Spleen (tissue), 7 donors: ENCODE measurements at regions not wholly inside any gene's neighbourhood (a gene's known extent, or its start where the extent isn't known, plus 50 kb on each side); places are given as distances from the start of the nearest gene placed in this dataset.
"Not testable (repeated sequence)": the region's sequence is repeated elsewhere in the genome, so short reads cannot be mapped to it uniquely, and the experiment has no call there.

ENCODE experiments used
- CTCF ChIP-seq, 11 experiments: fragments of 200-600 bp in 7 of 11; fragments of 450-650 bp in 4 of 11; sonication (generic) in 4 of 11; IDR thresholded peaks in 8 of 11; conservative IDR thresholded peaks in 3 of 11; 1 replicate in 7 of 11; 2 replicates in 4 of 11; pipeline versions ENCODE4 v1.4.0 to v1.8.0; 2016 to 2021; ENCODE audit warnings: antibody characterized with exemption in 11 of 11, inconsistent platforms in 4 of 11, mild to moderate bottlenecking in 1 of 11
- POLR2AphosphoS5 ChIP-seq, 3 donors: sonication (generic); formaldehyde crosslinking; IDR thresholded peaks; one replicate each; pipeline ENCODE4 v1.5.1; 2017; ENCODE audit warnings: antibody characterized with exemption in 3 of 3
- donor health status: DM: no; HTN: no; CAD: no; lungs with moderate emphysema.
- donor health status: DM: no; HTN: no; CAD: no.
- donor health status: DM: no; HTN: no; CAD: no.

- TF ChIP-seq POLR2AphosphoS5 (IDR thresholded peaks at IDR 0.05); CTCF (IDR thresholded peaks at IDR 0.05 in 8 of 11, conservative IDR thresholded peaks at IDR 0.05 in 3 of 11): not testable (repeated sequence)
Observed at GRCh38 chr16:86738322-86738721, 160.0 kb downstream of the FOXL1 start.
